ENCODE measurements at regions not wholly inside any gene's neighbourhood (a gene's known extent, or its start where the extent isn't known, plus 50 kb on each side); places are given as distances from the start of the nearest gene placed in this dataset.
"Not testable (repeated sequence)": the region's sequence is repeated elsewhere in the genome, so short reads cannot be mapped to it uniquely, and the experiment has no call there.

DNA sequence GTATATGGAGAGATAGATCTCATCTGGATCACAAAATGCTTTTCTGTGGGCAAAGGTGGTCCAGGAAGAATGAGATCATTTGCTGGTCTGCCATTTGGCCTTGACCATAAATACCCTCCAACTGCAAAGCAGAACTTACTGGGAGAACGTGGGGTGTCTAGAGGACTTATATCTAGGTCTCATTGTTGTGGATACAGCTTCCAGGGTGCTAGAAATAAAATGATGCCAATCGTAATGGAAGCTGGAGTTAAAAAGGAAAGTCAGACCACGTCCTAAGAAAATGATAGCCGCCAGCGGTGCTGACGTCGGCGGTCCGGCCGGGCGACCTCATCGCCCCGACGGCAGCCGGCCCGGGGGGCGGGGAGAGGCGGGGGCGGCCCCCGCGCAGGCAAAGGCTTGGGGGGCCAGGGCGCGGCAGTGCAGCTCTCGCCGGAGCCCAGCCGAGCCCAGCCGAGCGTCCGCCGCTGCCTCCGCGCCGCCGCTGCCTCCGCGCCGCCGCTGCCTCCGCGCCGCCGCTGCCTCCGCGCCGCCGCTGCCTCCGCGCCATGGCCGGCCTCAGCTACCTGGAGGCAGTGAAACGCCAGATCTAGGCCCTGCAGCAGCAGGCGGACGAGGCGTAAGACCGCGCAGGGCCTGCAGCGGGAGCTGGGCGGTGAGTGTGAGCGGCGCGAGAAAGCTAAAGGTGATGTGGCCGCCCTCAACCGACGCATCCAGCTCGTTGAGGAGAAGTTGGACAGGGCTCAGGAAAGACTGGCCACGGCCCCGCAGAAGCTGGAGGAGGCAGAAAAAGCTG, 89.5 kb downstream of the EOMES start:
- peak in 3 of 4 experiments; percentile 14 to 15 (median 15) for DNase-seq (ENCODE audit: low read depth in 4 of 4, low spot score in 1 of 4)

DNA sequence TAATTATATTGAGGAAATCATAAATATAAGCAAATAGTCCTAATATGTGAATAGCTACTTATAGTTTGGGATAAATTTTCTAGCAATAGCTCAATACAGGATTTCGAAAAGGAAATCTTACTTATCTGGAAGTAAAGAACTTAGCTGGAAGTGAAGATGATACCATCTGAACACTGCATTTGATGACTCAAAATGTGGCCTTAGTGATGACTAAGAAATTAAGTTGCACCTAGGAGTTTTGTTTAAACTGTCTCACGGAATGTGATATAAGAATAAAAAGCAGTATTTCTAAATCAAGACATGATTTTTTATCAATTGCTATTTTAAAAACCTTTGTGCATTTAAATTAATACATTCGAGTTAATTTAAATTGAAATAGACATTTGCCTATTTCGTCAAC, 91.2 kb downstream of the EOMES start:
- no peak for DNase-seq (ENCODE audit: low read depth in 4 of 4, low spot score in 1 of 4)

DNA sequence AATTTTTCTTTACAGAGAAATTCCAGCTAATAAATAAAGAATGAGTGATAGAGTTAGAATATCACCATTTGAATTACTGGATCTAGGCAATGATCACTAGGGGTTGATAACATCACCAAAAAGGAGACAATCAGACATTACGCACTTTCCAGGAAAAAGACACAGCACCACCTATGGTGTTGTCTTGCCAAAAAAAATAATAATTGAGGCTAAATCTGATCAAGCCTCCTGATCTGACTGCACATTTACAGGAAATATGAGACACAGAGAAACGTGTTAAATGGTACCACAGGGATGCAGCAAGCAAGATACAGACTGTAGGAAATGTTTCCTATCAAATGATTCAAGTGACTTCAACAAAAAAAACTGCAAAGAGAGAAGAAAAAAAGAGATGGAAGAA, 92.8 kb downstream of the EOMES start:
- no peak for DNase-seq (ENCODE audit: low read depth in 4 of 4, low spot score in 1 of 4)

DNA sequence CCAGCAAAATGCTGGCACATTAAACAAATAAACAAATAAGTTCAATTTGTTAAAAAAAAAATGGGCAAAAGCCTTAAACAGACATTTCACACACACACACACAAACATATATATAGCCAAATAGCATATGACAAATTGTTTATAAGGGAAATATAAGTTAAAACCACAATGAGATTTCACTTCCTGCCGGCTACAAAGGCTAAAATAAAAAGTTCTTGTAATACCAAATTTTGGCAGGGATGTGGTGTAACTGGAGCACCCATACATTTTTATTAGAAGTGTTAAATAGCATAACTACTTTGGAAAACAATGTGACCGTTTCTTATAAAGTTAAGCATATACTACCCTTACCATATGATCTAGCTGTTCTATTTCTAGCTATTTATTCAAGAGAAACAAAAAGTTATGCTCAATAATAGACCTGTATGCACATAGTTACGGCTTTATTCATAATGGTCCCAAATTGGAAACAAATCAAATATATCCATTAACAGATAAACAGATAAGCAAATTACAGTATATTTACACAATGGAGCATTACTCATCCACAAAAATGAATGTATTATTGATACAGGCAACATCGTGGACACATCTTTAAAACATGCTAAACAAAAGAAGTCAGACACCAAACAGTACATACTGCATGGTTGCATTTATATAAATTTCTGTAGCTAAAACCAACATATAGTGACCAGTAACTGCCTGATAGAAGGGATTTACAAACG, 93.9 kb downstream of the EOMES start:
- no peak for DNase-seq (ENCODE audit: low read depth in 4 of 4, low spot score in 1 of 4)

DNA sequence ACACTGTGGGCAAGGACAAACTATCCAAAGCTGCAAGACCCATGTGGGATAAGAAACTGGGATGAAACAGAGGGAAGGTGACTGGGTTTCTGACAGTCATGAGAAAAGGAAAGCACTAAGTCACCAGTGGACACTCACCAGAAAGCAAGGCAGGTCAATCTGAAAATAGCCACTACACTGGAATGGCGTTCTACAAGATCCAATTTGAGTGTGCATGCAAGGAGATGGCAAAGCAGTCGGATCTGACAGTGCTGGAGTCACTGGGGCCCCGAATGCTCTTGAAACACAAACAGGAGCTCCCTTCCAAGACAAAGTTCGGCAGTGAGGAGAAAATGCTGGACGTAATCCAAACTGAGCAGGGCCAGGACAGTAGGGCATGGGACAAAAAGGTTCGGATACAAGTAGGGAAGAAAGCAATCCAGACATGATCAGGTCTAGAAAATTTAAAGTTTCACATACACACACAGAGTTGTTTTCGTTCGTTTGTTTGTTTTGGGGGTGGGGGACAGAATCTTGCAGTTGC, 95.5 kb downstream of the EOMES start:
- no peak for DNase-seq (ENCODE audit: low read depth in 4 of 4, low spot score in 1 of 4)

DNA sequence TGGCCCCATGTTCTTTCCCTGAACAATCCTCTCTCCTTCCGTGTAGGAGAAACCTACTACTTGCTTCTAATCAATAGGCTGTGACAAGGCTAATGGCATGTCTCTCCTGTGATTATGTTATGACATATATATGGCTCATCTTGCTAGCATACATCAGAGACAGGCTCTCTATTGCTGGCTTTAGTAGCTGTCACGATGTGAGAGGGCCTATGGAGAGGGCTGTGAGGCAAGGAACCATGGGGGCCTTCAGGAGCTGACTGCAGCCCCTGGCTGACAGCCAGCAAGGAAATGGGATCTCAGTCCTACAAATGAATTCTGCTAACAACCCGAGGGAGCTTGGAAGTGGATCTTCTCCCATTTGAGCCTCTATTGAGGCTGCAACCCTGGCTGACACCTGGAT, 96.3 kb downstream of the EOMES start:
- no peak for DNase-seq (ENCODE audit: low read depth in 4 of 4, low spot score in 1 of 4)

DNA sequence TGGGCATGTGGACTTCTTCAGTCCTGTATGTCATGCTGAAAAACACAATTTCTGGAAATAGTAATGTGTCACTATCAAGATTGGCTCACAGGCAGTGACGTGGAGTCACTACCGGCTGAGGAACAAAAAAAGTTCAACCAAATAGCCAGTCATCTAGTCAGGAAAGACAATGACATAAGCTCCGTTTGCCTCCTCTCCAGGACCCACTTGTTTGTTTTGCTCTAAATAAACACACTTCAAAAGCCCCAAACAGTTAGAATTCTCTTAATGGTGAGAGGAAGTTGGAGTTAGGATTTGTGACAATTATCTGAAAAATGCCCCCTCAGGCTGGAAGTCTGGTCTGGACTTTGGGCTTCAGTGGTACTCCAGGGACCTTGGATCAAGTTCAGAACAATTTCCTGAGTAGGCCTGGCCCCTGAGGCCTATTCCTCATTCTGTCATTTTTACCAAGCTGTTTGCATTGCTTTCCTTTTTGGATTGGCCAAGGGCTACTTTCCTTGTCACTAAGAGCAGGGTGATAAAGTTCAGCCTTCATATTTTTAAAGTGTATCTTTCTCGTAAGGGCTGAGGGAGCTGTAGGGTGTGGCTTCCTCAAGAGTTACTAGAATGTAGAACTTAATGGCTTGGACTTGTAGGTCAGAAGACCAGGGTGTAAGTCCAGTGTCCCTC, 98.9 kb downstream of the EOMES start:
- DNase-seq (ENCODE audit: low read depth in 4 of 4, low spot score in 1 of 4), result no peak

DNA sequence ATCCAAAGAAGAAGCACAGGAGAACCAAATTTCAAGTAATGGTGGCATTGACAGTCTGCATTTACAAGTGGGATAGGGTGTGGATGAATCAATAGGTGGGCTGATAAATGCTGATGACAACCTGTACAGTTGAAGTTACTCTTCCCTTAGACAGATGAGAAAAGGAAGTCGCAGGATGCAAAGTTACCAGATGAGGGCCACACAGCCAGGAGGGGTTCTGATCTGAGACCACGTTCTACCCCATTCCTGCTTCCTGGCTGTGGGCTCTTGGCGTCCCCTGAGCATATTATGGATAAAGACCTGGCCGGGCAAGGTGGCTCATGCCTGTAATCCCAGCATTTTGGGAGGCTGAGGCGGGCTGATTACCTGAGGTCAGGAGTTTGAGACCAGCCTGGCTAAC, 104.6 kb downstream of the EOMES start:
- no peak for DNase-seq (ENCODE audit: low read depth in 4 of 4, low spot score in 1 of 4)

DNA sequence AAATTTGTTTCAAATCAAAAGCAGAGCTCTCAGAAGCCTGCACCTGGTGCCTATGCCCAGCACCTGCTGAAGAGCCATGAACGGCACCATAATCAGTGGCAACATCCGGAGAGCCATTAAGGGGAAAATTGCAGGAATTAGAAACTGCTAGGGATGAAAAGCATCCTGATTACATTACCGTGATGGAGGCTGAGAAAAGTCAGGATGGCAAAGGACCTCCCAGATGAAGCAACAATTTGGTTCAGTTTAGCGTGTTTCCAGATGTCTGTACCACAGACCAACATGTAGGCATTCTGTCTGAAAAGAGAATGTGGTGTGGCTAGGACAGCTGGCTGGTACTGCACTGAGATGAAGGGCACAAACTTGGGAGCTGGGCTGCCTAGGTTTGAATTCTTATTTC, 106.1 kb downstream of the EOMES start:
- DNase-seq (ENCODE audit: low read depth in 4 of 4, low spot score in 1 of 4), result no peak

DNA sequence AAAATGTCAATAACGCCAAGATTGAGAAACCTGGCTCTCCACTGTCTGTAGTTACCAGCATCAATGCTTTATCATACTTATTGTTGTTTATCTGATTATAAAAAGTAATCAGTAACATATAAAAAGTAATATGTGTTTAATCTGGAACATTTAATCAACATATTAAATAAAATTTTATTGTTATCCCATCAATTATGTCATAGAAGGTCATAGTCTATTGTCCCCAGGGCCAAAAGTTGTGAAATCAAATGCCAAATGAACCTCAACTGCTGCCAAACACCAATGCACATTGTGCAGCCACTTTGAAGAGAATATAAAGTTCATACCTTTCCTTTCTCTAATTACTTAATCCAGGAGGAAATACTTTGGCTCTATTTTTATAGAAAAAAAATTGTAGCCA, 106.6 kb downstream of the EOMES start:
- no peak for DNase-seq (ENCODE audit: low read depth in 4 of 4, low spot score in 1 of 4)

DNA sequence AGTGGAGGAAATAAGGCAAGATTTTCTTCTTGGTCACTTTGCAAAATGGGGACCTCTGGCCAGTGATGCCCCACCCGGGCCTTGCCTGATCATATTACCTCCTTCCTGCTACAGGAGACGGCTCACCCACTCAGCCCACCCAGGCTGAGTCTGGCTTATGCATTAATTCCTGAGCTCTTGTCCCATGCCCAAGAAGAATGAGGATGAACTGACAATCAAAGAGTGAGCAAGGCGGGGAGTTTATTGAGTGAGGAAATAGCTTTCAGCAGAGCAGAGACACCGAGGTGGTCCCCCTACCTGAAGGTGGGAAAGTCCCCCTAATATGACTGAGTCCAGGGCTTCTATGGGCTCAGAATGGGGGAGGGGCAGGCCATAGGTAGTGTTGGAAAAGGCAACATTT, 107.5 kb downstream of the EOMES start:
- DNase-seq (ENCODE audit: low read depth in 4 of 4, low spot score in 1 of 4), result no peak

DNA sequence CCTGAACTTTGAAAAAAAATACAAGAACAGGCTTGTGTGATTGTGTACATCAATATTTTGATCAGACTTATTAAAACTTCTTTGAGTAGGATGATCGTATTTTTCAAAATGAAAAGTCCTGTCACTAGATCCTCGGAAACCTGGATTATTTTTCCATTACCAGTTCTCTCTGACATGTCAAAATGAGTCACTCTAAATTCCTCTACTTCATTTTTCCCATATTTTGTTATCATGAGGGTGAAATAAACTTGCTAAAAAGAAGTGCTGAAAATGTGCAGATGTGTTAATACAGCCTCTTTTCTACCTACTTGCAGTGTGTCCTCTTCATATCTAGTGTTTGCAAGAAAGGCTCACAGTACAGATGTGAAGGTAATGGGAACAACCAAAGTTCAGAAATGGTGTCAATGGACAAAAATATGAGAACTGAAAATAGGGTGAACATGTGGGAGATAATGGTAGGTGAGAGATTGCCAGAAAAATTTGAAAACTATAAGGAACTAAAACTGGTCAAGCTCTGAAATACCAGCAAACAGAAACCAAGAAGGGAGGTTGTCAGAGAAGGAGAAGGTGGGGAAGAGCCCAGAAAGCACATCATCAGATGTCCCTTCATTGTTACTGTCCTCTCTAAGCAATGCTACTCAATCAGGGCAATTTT, 108.2 kb downstream of the EOMES start:
- no peak for DNase-seq (ENCODE audit: low read depth in 4 of 4, low spot score in 1 of 4)

DNA sequence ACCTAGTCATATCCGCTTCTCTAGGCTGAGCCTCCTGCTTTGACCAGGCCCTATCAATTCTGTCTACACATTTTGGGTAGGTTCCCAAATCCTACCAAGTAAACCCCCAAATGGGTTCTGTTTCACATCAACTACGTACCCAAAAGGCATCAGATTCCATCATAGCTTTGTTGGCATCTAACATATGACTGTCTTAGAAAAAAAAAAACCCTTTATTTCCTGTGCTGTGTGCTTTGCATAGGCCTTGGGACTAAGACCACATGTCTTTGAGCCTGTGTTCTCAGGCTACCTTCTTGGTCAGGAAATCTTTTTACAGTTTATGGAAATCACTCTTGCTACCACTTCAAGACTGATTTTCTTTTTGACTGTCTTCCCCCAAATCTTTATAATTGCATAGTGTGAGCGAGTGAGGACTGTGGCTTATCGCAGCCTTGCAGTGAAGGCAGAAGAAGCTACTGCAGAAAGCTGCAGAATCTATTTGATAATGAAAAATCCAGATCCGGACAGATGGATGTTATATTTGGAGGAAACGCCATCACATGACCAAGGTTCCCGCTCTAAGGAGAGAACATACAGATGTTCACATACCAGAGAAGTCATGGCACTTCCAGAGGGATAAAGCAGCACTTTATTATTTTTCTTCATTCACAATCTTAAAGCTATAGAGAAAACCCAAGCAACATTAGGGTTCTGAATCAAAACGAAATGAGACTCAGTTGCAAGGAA, 111.2 kb downstream of the EOMES start:
- DNase-seq (ENCODE audit: low read depth in 4 of 4, low spot score in 1 of 4), result no peak

DNA sequence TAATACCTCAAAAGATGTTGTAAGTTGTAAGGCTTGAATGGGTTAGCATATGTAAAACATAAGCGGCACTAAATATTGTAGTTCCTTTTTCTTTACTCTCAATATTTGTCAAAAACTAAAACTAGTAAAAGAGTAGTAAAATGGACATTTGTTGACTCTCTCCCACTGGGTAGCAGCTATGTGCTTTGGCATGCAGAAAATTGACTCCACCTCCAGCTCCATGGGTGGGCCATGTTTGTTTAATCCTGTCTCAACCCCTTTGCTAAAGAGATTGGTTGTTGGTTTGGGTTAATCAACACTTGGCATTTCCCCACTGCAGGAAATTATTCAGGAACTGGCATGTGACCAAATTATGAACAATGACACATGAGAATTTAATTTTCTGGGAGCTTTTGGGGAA, 114.8 kb downstream of the EOMES start:
- DNase-seq (ENCODE audit: low read depth in 4 of 4, low spot score in 1 of 4), result no peak

DNA sequence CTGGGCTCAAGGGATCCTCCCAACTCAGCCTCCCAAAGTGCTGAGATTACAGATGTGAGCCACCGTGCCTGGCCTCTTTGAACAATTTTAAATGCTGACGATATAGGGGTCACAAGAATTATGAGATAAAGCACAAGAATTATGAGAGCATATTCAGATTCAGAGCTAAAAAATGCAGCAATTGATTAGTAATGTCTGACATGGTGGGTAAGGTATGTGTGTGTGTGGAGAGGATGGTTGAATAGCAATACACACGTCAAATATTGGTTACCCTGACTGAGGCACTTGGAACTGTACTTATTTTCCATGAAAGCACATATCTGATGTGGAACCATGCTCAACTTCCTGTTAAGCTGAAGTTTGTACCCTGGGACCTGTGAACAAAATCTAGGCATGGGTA, 115.6 kb downstream of the EOMES start:
- DNase-seq (ENCODE audit: low read depth in 4 of 4, low spot score in 1 of 4), result no peak

DNA sequence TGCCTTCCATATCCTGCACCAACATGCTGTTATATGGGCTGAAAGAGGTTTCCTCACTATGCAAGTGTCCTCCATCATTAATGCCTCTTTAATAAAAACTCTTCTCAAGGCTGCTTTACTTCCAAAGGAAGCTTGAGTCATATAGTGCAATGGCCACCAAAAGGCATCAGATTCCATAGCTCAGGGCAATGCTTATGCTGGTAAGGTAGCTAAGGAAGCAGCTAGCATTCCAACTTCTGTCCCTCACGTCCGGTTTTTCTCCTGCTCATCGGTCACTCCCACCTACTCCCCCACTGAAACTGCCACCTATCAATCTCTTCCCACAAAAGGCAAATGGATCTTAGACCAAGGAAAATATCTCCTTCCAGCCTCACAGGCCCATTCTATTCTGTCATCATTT, 117.1 kb upstream of the SLC4A7 start:
- not testable (repeated sequence) for DNase-seq (ENCODE audit: low read depth in 4 of 4, low spot score in 1 of 4)

DNA sequence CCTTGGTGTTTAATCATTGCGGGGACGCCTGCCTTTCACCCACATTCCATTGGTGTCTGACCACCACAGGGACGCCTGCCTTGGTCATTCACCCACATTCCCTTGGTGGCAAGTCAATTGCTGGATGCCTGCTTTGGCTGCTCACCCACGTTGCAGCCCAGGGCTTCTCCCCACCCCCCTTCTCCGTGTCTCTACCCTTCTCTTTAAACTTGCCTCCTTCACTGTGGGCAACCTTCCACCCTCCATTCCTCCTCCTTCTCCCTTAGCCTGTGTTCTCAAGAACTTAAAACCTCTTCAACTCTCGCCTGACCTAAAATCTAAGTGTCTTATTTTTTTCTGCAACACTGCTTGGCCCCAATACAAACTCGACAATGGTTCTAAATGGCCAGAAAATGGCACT, 115.6 kb upstream of the SLC4A7 start:
- DNase-seq (ENCODE audit: low read depth in 4 of 4, low spot score in 1 of 4), result not testable (repeated sequence)

DNA sequence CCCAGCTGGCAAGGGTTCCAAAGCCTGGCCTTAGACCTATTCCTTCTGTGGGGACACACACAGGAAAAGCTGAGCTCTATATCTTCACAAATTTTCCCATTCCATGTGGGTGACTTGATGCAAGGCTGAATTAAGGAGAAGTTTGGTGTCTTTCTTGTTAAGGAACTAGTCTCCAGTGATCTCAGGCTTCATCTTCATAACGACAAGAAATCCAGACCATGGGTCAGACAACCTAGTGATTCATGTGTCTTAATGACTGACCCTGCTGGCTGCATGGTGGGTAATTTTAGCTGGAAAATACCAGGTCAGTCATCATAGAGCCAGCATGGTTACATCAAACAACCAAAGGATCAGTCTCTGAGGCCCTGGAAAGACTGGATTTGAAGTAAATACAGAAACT, 112.7 kb upstream of the SLC4A7 start:
- DNase-seq (ENCODE audit: low read depth in 4 of 4, low spot score in 1 of 4), result no peak

DNA sequence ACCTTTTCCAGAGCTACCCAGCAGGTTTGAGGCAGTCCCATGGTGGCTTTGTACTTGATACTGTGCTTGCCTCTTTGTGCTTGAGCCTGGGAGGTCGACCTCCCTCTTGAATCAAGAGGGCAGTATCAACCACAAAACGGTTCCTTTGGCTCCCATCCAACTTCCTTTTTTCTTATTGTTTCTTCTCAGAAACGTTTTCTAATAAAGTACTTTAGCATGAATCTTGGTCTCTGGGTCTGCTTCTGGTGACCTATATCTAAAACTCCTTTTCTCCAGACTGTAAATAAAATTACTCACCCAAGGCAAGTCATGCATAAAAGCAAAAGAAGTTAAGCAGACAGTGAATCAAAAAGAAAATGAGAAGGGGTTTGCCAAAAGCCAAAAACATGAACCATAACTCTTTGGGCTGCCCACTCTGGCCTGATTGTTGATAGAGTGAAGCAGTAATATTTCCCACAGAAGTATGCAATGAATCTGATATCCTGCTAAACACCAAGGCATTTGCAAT, 112.2 kb upstream of the SLC4A7 start:
- no peak for DNase-seq (ENCODE audit: low read depth in 4 of 4, low spot score in 1 of 4)

DNA sequence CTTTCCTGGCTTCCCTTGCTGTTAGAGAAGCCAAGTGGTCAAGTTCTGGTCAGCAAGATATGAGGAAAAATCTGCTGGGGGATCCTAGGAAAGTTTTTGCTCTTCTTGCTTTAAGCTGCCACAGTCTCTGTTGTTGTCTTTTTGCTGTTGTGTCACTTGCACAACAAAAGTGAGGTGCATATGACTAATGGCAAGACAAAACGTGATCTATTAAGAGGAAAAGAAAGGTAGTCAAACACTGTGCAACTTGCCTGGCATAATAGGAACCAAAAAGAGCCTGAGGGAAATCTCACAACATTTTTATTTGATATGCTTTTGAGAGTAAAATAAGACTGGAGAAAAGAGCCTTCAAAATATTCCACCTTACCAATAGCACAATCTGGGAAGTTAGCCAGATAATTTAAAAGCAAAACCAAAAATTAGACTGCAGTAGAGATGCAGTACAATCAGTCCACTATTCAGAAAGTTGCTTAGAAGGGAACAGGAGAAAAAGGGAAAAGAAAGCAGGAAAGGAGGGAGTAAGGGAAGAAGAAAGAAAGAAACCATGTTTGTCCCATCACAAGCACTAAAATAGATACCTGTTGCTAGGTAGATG, 110.0 kb upstream of the SLC4A7 start:
- DNase-seq (ENCODE audit: low read depth in 4 of 4, low spot score in 1 of 4), result no peak
